Astrocyte of the cerebellum (primary cell): ENCODE measurements at regions not wholly inside any gene's neighbourhood (a gene's known extent, or its start where the extent isn't known, plus 50 kb on each side); places are given as distances from the start of the nearest gene placed in this dataset.

Experiments
- DNase-seq: peaks from one replicate; pipeline ENCODE4 v3.0.0-alpha.2; 2011; ENCODE audit warnings: low read depth
- H3K4me3 ChIP-seq: 2 replicates; pipeline ENCODE4 v1.5.1; 2011; ENCODE audit warnings: mild to moderate bottlenecking, low read depth, low read length, moderate library complexity
- CTCF ChIP-seq: IDR thresholded peaks from 2 replicates; pipeline ENCODE4 v1.5.1; 2012; ENCODE audit warnings: low read length, low read depth, moderate library complexity, mild to moderate bottlenecking; ENCODE audit errors: missing control alignments
- in situ Hi-C: cut with HindIII; loops from 2 replicates; pipeline ENCODE4 v1.10.0; 2017; ENCODE audit warnings: low sequenced_read_pairs

GRCh38 chr11:134951305-134951700 is 539.3 kb upstream of the B3GAT1 start:
- TF ChIP-seq CTCF = no peak
- peak; percentile 39 for DNase-seq
- in situ Hi-C loops = no loop called here
- H3K4me3 ChIP-seq = no peak overlapping the region

DNA sequence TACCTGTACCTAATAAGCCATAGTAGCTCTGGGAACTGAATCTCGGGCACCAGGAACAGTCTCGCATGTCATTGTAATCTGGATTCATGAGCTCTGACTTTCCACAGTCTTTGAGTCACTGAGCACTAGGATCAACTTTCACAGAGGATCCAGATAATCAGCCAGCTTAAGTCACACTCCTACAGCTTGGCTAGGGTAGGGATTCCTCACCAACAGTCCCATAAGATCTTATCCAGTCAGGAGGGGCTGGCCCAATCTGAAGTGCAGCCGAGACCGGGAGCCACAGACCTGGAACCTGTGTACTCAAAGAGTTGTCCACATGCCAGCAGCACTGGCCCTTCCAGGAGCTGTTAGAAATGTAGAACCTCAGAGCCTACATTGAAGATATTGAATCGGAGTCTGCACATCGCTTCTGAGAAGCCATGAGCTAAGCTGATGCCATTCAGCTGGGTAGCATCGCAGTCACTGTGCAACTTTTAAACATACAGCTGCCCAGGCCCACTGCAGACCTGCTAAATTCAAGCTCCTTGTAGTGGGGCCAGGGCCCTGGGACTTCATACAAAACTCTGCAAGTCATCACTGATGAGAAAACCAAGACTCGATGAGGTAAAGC is 538.8 kb upstream of the B3GAT1 start:
- TF ChIP-seq CTCF = no peak
- DNase-seq = no peak
- in situ Hi-C loops = no loop called here

DNA sequence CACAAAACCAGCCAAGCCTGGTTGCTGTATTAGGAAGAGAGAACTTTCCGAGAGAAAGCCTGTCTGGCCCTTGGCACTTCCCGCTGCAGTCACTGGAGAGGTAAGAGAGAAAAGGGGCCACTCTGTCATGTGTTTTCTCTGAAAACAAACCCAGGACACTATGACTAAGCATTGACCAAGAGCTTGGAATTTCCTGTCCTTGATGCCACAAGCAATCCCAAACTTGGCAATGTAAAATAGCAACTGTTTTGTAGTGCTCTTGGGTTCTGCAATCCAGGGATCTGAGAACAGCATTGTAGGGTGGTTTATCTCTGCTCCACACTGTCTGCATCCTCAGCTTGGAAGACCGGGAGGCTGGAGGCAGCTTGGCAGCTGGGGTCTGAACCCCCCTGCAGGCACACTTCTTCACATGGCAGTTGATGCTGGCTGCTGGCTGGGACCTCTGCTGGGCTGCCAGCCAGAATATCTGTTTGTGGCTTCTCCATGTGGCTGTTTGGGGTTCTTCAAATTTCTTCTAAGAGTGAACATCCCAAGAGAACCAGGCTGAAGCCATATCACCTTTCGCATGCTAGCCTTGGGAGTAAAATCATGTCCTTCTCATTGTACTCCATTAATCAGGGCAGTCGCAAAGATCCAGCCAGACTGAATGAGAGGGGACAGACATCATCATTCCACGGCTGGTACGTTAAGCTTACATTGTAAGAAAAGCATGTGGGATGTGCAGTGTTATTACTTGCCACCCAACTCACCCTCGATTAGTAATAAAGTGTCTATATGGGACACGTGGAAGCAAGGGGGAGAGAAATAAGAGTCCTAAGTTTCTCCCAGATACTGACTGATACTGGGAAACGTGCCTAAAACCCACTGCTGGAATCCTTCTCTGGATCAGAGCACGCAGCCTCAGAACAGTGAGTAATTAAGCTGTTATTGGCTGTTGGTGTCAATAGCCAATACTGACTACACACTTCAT is 537.4 kb upstream of the B3GAT1 start:
- no peak overlapping the region for H3K4me3 ChIP-seq
- TF ChIP-seq CTCF = no peak
- DNase-seq = peak; percentile 28
- in situ Hi-C loops = no loop called here

More for the DNA sequence above, 538.8 kb upstream of the B3GAT1 start:
- no peak overlapping the region for H3K4me3 ChIP-seq

DNA sequence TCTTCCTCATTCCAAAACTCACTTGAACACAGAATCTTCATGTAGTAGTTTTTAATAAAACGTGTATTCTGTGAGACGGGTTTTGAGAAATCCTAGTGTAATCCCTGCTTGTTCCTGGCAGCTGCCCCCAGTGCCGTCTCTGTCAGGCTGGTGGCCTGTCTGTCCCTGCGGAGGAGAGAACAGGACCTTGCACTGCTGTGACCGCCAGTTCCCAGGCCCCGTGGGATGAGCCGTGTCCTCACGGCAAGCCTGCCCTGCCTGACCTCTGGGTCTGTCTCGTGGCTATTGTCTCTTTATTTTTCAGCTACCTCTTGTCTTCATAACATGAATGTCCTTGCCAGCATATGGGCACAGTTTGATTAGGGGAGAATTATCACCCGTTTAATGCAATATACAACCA is 535.5 kb upstream of the B3GAT1 start:
- DNase-seq = no peak
- in situ Hi-C loops = no loop called here
- H3K4me3 ChIP-seq = no peak overlapping the region
- no peak for TF ChIP-seq CTCF

DNA sequence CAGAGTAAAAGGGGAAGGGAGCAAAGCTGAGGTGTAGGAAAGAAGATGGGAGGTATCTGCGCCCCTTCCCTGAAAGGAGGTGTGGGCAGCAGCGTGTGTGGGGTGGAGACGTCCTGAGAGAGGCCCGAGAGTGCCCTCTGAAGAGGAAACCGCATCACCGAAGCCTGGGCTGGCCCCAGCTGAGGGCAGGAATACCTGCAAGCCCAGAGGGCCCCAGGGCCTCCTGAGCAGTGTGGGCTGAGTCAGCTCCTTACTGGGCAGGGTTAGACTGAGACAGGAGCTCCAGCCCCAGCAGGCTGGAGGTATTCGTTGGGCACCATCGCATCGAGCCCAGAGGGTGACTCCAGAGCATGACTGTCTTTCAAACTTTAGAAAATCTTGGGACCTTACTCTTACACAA is 534.0 kb upstream of the B3GAT1 start:
- in situ Hi-C loops = no loop called here
- TF ChIP-seq CTCF = no peak
- DNase-seq = no peak
- no peak overlapping the region for H3K4me3 ChIP-seq

DNA sequence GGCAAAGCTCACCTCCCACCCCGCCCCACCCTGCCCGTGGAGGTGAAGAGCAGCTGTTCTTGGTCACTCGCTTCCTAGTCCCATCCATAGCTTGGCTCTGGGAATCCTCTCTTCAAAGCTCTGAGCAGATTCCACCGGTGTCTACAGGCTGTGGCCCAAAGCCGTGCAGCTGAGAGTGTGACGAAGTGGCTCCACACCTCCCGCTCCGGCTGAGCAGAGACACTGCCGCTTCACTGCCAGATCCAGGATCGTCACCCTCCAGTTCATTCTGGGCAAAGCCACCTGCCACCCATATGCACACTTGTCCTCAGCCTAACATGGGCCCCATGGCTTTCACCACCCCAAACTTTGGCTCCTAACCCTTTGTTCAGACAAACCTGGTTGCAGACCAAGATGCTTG is 532.9 kb upstream of the B3GAT1 start:
- no peak for DNase-seq
- H3K4me3 ChIP-seq = no peak overlapping the region
- in situ Hi-C loops = no loop called here
- no peak for TF ChIP-seq CTCF
